Smooth muscle cell (in vitro differentiated cells): ENCODE measurements at regions not wholly inside any gene's neighbourhood (a gene's known extent, or its start where the extent isn't known, plus 50 kb on each side); places are given as distances from the start of the nearest gene placed in this dataset.

ENCODE experiments used
- DNase-seq: peaks from one replicate; lab custom pipeline; 2025; ENCODE audit not compliant: unreplicated experiment; lab: John Stamatoyannopoulos, UW
- H2AFZ ChIP-seq: fragments of 200-600 bp; sonication (generic); 2 replicates; pipeline ENCODE4 v1.6.0; 2016; ENCODE audit warnings: antibody characterized with exemption, low read depth, mild to moderate bottlenecking
- H3F3A ChIP-seq: fragments of 200-600 bp; sonication (generic); 2 replicates; pipeline ENCODE4 v1.6.0; 2017; ENCODE audit warnings: antibody characterized with exemption, low read depth
- H3K27ac ChIP-seq: fragments of 200-600 bp; sonication (generic); 2 replicates; pipeline ENCODE4 v1.5.1; 2016; ENCODE audit warnings: low read depth, mild to moderate bottlenecking
- H3K27me3 ChIP-seq: fragments of 200-600 bp; sonication (generic); 2 replicates; pipeline ENCODE4 v1.6.1; 2016; ENCODE audit warnings: low read depth, mild to moderate bottlenecking
- H3K36me3 ChIP-seq: fragments of 200-600 bp; sonication (generic); 2 replicates; pipeline ENCODE4 v1.5.1; 2016; ENCODE audit warnings: low read depth
- H3K4me1 ChIP-seq: fragments of 200-600 bp; sonication (generic); 2 replicates; pipeline ENCODE4 v1.5.1; 2016; ENCODE audit warnings: low read depth
- H3K4me2 ChIP-seq: fragments of 200-600 bp; sonication (generic); 2 replicates; pipeline ENCODE4 v1.6.0; 2016; ENCODE audit warnings: mild to moderate bottlenecking
- H3K4me3 ChIP-seq: fragments of 200-600 bp; sonication (generic); 2 replicates; pipeline ENCODE4 v1.5.1; 2016; ENCODE audit warnings: mild to moderate bottlenecking
- H3K79me2 ChIP-seq: fragments of 200-600 bp; sonication (generic); 2 replicates; pipeline ENCODE4 v1.6.0; 2016; ENCODE audit warnings: low read depth, mild to moderate bottlenecking
- H3K9ac ChIP-seq: fragments of 200-600 bp; sonication (generic); 2 replicates; pipeline ENCODE4 v1.6.0; 2016; ENCODE audit warnings: low read depth
- H3K9me3 ChIP-seq: fragments of 200-600 bp; sonication (generic); replicated peaks from 2 replicates; pipeline ENCODE4 v1.5.1; 2016; ENCODE audit warnings: low read depth
- H4K20me1 ChIP-seq: fragments of 200-600 bp; sonication (generic); 2 replicates; pipeline ENCODE4 v1.6.0; 2016; ENCODE audit warnings: low read depth
- WGBS: methylation state at CpG from one replicate; pipeline ENCODE4 v1.1.7; 2016; ENCODE audit warnings: low lambda C conversion rate; 5-methylcytosine and 5-hydroxymethylcytosine counted together
- TF ChIP-seq, protein P1 (sequence below): fragments of 200-600 bp; sonication (generic); IDR thresholded peaks from 2 replicates; pipeline ENCODE4 v1.5.1; 2017; ENCODE audit warnings: borderline replicate concordance, mild to moderate bottlenecking, antibody characterized with exemption; ENCODE audit not compliant: insufficient read depth, poor library complexity, severe bottlenecking

DNA sequence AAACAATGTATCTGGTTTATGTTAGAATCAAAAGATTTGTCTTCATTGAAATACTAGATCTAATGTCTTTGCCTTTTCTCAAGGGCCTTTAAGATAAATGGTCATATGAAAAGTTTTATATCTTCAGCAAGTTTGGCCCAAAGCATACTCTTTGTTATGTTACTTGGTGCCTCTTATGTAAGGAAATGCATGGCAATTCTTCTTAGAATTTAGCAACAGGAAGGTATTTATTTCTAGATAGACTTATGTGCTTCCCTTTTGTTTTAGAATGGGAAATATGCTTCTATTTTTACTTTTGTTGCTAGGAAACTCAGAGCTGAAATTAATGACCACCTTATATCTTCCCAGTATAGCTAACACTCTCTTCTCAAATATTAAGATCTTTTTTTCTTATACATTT is 117.4 kb upstream of the DLX2 start:
- H3K27ac ChIP-seq: no peak overlapping the region
- H3K79me2 ChIP-seq: no peaks in the 10 kb centered on the region
- no peak overlapping the region for H3K4me2 ChIP-seq
- H3F3A ChIP-seq: no peaks in the 10 kb centered on the region
- no peaks in the 10 kb centered on the region for H3K27me3 ChIP-seq
- no peak for DNase-seq
- no peak overlapping the region for H3K9ac ChIP-seq
- no peak overlapping the region for H3K4me3 ChIP-seq
- H4K20me1 ChIP-seq: no peaks in the 10 kb centered on the region
- no peaks in the 10 kb centered on the region for H3K4me1 ChIP-seq
- no peak overlapping the region for H2AFZ ChIP-seq
- TF ChIP-seq, protein P1, sequence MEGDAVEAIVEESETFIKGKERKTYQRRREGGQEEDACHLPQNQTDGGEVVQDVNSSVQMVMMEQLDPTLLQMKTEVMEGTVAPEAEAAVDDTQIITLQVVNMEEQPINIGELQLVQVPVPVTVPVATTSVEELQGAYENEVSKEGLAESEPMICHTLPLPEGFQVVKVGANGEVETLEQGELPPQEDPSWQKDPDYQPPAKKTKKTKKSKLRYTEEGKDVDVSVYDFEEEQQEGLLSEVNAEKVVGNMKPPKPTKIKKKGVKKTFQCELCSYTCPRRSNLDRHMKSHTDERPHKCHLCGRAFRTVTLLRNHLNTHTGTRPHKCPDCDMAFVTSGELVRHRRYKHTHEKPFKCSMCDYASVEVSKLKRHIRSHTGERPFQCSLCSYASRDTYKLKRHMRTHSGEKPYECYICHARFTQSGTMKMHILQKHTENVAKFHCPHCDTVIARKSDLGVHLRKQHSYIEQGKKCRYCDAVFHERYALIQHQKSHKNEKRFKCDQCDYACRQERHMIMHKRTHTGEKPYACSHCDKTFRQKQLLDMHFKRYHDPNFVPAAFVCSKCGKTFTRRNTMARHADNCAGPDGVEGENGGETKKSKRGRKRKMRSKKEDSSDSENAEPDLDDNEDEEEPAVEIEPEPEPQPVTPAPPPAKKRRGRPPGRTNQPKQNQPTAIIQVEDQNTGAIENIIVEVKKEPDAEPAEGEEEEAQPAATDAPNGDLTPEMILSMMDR: no peak
- H3K36me3 ChIP-seq: no peaks in the 10 kb centered on the region
- no peaks in the 10 kb centered on the region for H3K9me3 ChIP-seq

- Histone ChIP-seq H2AFZ (no peak overlapping the region), H3K4me3 (no peak overlapping the region)
Measured at GRCh38 chr2:172223601-172224054, 120.9 kb upstream of the DLX2 start.

DNA sequence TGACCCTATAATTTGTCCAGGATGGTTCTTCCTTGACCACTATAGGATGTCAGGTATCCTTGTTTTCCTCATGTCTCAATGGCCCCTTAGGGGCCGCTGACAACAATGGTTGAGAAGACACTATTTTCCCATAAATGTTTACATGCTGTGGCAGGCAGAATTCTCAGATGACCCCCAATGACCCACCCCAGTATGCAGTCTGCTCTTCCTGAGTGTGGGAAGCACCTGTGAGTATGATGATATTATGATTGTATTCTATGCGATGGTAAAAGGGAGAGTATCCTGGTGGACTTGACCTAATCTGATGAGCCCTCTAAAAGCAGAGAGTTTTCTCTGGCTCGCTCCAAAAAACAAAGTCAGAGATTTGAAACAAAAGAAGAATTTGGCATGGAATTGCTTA is 123.1 kb upstream of the DLX2 start:
- Histone ChIP-seq H3K4me2 (no peak overlapping the region), H3F3A (no peaks in the 10 kb centered on the region), H3K9ac (no peak overlapping the region), H3K4me3 (no peak overlapping the region), H2AFZ (no peak overlapping the region), H3K9me3 (no peaks in the 10 kb centered on the region), H4K20me1 (no peaks in the 10 kb centered on the region), H3K4me1 (no peaks in the 10 kb centered on the region), H3K27ac (no peak overlapping the region), H3K79me2 (no peaks in the 10 kb centered on the region), H3K27me3 (no peaks in the 10 kb centered on the region), H3K36me3 (no peaks in the 10 kb centered on the region)
- no peak for DNase-seq
- WGBS: 94% methylated on average over 3 of the region's 3 CpGs
- TF ChIP-seq, protein P1: no peak

More at GRCh38 chr2:172223601-172224054, 120.9 kb upstream of the DLX2 start:
- Histone ChIP-seq H3K9me3 (no peaks in the 10 kb centered on the region), H3K27ac (no peak overlapping the region), H3F3A (no peaks in the 10 kb centered on the region), H3K36me3 (no peaks in the 10 kb centered on the region), H3K79me2 (no peaks in the 10 kb centered on the region), H4K20me1 (no peaks in the 10 kb centered on the region), H3K27me3 (no peaks in the 10 kb centered on the region), H3K4me2 (no peak overlapping the region), H3K4me1 (no peaks in the 10 kb centered on the region), H3K9ac (no peak overlapping the region)
- DNase-seq: no peak
- 85% methylated on average over 5 of the region's 5 CpGs for WGBS
- TF ChIP-seq, protein P1: no peak

DNA sequence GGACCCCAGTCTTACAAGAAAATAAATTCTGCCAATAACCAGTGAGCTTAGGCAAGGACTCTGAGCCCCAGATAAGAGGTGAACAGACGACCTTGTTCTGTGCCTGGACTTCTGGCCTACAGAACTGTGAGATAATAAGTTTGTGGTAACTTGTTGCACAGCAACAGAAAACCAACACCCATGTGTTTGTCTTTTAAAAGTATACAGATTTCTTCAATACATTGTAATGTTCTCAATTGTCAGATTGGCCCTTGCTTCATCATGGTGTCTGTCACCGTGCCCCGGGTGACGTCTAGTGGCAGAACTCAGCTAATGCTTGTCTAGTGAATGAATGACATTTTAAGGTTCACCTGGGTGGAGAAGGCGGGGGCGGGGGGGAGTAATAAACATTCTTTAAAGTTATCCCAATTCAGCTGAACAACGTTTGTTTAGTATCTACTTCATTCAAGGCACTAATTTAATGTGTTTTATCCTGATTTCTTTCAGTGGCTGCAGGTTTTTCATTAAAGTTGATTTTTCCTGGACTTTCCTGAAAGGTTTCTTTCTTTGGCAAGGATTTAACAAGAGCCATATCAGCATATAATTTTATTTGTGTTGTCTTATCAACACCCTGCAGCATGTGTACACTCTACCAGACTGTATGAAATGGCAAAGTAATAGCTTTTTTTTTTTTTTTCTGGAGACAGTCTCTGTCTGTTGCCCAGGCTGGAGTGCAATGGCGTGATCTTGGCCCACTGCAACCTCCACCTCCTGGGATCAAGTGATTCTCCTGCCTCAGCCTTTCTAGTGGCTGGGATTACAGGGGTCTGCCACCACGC is 123.8 kb upstream of the DLX2 start:
- H3K27ac ChIP-seq: no peak overlapping the region

More for the DNA sequence above, 123.8 kb upstream of the DLX2 start:
- 83% methylated on average over 9 of the region's 9 CpGs for WGBS
- H4K20me1 ChIP-seq: no peaks in the 10 kb centered on the region
- H3K27me3 ChIP-seq: no peaks in the 10 kb centered on the region
- H3K79me2 ChIP-seq: no peaks in the 10 kb centered on the region
- H3K9ac ChIP-seq: no peak overlapping the region
- TF ChIP-seq, protein P1: no peak
- no peak for DNase-seq
- H3K4me3 ChIP-seq: no peak overlapping the region
- no peaks in the 10 kb centered on the region for H3K36me3 ChIP-seq
- H3K4me2 ChIP-seq: no peak overlapping the region
- H2AFZ ChIP-seq: no peak overlapping the region
- no peaks in the 10 kb centered on the region for H3F3A ChIP-seq
- no peaks in the 10 kb centered on the region for H3K4me1 ChIP-seq
- no peaks in the 10 kb centered on the region for H3K9me3 ChIP-seq
